HFF-Myc (cell line): ENCODE measurements at regions not wholly inside any gene's neighbourhood (a gene's known extent, or its start where the extent isn't known, plus 50 kb on each side); places are given as distances from the start of the nearest gene placed in this dataset.

Source experiments
- DNase-seq: peaks from one replicate; pipeline ENCODE4 v3.0.0-alpha.2; 2011; ENCODE audit warnings: low read depth; ENCODE audit errors: extremely low read depth
- H3K4me3 ChIP-seq: replicated peaks from 2 replicates; pipeline ENCODE4 v1.5.1; 2011; ENCODE audit warnings: low read depth, mild to moderate bottlenecking, control low read depth, low read length
- TF ChIP-seq, protein P1 (sequence below): IDR thresholded peaks from 2 replicates; pipeline ENCODE4 v1.5.1; 2012; ENCODE audit warnings: mild to moderate bottlenecking, low read depth, low read length, control low read depth; ENCODE audit errors: missing control alignments

DNA sequence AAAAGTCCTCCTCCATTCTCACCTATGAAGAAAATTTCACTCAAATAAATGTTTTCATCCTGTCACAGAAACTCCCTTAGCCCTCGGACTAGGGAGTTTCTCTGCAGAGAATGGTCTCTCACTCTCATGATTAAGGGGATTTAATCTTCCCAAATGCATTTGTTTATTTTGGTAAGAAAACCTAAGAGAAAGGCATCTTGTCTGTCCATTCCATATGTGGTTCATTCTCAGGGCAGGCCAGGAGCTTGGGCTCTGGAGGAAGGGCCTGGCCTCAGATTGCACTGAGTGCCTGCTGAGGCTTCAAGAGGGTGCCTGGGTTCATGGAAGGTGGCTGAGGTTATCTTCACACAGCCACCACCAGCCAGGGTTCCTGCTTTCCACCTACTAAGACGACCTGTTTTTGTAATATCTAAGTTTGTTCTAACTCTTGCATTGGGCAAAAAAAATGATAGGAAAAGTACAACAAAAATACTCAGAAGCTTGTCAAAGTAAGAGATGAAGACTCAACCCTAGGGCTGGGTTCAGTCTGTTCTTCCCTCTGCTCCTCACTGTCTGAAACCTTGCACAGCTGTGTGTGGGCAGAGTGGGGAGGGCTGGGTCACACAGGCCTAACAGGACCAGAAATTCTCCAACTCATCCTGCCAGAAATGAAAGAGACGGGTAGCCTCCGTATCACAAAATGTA, 186.7 kb downstream of the CXCL12 start:
- H3K4me3 ChIP-seq = no peak overlapping the region
- TF ChIP-seq, protein P1, sequence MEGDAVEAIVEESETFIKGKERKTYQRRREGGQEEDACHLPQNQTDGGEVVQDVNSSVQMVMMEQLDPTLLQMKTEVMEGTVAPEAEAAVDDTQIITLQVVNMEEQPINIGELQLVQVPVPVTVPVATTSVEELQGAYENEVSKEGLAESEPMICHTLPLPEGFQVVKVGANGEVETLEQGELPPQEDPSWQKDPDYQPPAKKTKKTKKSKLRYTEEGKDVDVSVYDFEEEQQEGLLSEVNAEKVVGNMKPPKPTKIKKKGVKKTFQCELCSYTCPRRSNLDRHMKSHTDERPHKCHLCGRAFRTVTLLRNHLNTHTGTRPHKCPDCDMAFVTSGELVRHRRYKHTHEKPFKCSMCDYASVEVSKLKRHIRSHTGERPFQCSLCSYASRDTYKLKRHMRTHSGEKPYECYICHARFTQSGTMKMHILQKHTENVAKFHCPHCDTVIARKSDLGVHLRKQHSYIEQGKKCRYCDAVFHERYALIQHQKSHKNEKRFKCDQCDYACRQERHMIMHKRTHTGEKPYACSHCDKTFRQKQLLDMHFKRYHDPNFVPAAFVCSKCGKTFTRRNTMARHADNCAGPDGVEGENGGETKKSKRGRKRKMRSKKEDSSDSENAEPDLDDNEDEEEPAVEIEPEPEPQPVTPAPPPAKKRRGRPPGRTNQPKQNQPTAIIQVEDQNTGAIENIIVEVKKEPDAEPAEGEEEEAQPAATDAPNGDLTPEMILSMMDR = no peak
- DNase-seq = no peak

GRCh38 chr10:44197646-44198045, 187.3 kb downstream of the CXCL12 start:
- DNase-seq = no peak
- TF ChIP-seq, protein P1 = no peak

DNA sequence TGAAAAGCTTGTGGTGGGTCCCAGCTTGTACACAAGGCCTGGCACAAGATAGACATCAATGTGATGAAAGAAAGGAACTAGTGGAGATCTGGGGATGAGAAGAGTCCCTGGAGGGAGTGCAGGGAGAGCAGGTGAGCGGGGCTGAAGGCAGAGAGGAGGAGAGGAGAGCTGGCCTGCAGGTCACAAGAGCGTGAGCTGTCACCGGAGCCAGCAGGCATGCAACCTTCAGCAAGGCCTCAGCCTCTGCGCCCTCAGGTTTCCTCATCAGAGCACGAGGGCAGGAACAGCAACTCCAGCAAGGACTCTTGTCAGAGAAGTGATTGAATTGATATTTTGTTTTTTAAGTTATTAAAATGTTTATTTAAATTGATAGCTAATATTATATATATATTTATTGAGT, 188.6 kb downstream of the CXCL12 start:
- no peak for DNase-seq
- TF ChIP-seq, protein P1 = no peak
- no peak overlapping the region for H3K4me3 ChIP-seq

More at GRCh38 chr10:44197646-44198045, 187.3 kb downstream of the CXCL12 start:
- no peak overlapping the region for H3K4me3 ChIP-seq

DNA sequence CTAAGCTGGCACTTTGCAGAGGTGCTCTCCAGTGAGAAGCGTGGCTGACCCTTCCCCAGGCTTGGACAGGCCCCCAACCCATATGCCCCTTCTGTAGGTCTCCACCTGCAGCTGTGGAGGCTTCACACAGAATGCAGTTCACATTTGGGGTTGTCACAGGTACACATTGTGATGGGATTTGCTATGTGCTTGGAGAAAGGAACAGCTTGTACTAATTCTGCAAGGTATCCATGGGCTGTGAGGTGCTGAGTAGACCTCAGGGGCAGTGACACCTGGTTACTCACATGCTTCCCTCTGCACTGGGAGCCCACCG, 188.9 kb downstream of the CXCL12 start:
- TF ChIP-seq, protein P1 = no peak
- DNase-seq = no peak
- H3K4me3 ChIP-seq = no peak overlapping the region

- TF ChIP-seq, protein P1 = no peak
- DNase-seq = peak; percentile 82
- H3K4me3 ChIP-seq = no peak overlapping the region
Measured at GRCh38 chr10:44195112-44196007, 189.5 kb downstream of the CXCL12 start.

- DNase-seq = no peak
- no peak overlapping the region for H3K4me3 ChIP-seq
- TF ChIP-seq, protein P1 = no peak
Measured at GRCh38 chr10:44194435-44194834, 190.5 kb downstream of the CXCL12 start.
